Osteocyte (in vitro differentiated cells): ENCODE measurements at regions not wholly inside any gene's neighbourhood (a gene's known extent, or its start where the extent isn't known, plus 50 kb on each side); places are given as distances from the start of the nearest gene placed in this dataset.
"Not testable (repeated sequence)": the region's sequence is repeated elsewhere in the genome, so short reads cannot be mapped to it uniquely, and the experiment has no call there.

Source experiments
- DNase-seq: peaks from one replicate; pipeline ENCODE4 v3.0.0; 2021; ENCODE audit warnings: mixed read lengths; ENCODE audit not compliant: unreplicated experiment; ENCODE audit errors: extremely low spot score
- H3K27ac Mint-ChIP-seq: one replicate; pipeline ENCODE4 v1.8.0; 2021; ENCODE audit warnings: mild to moderate bottlenecking, mixed read lengths; ENCODE audit not compliant: unreplicated experiment
- H3K27me3 Mint-ChIP-seq: one replicate; pipeline ENCODE4 v1.8.0; 2021; ENCODE audit warnings: mixed read lengths; ENCODE audit not compliant: unreplicated experiment
- H3K36me3 Mint-ChIP-seq: one replicate; pipeline ENCODE4 v1.8.0; 2021; ENCODE audit warnings: mixed read lengths; ENCODE audit not compliant: unreplicated experiment
- H3K4me1 Mint-ChIP-seq: one replicate; pipeline ENCODE4 v1.8.0; 2021; ENCODE audit warnings: mixed read lengths; ENCODE audit not compliant: unreplicated experiment
- H3K4me3 Mint-ChIP-seq: one replicate; pipeline ENCODE4 v1.8.0; 2021; ENCODE audit warnings: mild to moderate bottlenecking, moderate library complexity, mixed read lengths; ENCODE audit not compliant: unreplicated experiment
- H3K9me3 Mint-ChIP-seq: one replicate; pipeline ENCODE4 v1.8.0; 2021; ENCODE audit warnings: mixed read lengths; ENCODE audit not compliant: unreplicated experiment

- not testable (repeated sequence) for H3K4me3 Mint-ChIP-seq
These were observed 224.7 kb downstream of the BCL2L11 start for GRCh38 chr2:111345439-111345838.

GRCh38 chr2:111346018-111346930 lies 225.6 kb downstream of the BCL2L11 start:
- peak overlapping the region; percentile 38 for H3K27ac Mint-ChIP-seq
- not testable (repeated sequence) for H3K4me3 Mint-ChIP-seq, H3K27me3 Mint-ChIP-seq, H3K36me3 Mint-ChIP-seq, H3K9me3 Mint-ChIP-seq
- DNase-seq = peak; percentile 86
- H3K4me1 Mint-ChIP-seq = peaks cover 11% of the 10 kb centered on the region

More at GRCh38 chr2:111345439-111345838, 224.7 kb downstream of the BCL2L11 start:
- DNase-seq, H3K27me3 Mint-ChIP-seq, H3K36me3 Mint-ChIP-seq, H3K9me3 Mint-ChIP-seq: not testable (repeated sequence)
- peaks cover 13% of the 10 kb centered on the region for H3K4me1 Mint-ChIP-seq
- H3K27ac Mint-ChIP-seq = peak overlapping the region; percentile 62

GRCh38 chr2:111347695-111348094 lies 227.0 kb downstream of the BCL2L11 start:
- H3K4me3 Mint-ChIP-seq = not testable (repeated sequence)

GRCh38 chr2:111348316-111348715 lies 227.6 kb downstream of the BCL2L11 start:
- DNase-seq, H3K36me3 Mint-ChIP-seq, H3K27ac Mint-ChIP-seq, H3K4me3 Mint-ChIP-seq, H3K9me3 Mint-ChIP-seq, H3K27me3 Mint-ChIP-seq: not testable (repeated sequence)
- peaks cover 11% of the 10 kb centered on the region for H3K4me1 Mint-ChIP-seq

More at GRCh38 chr2:111347695-111348094, 227.0 kb downstream of the BCL2L11 start:
- H3K4me1 Mint-ChIP-seq = peaks cover 11% of the 10 kb centered on the region
- not testable (repeated sequence) for H3K9me3 Mint-ChIP-seq, DNase-seq, H3K36me3 Mint-ChIP-seq, H3K27me3 Mint-ChIP-seq
- H3K27ac Mint-ChIP-seq = peak overlapping the region; percentile 84

- not testable (repeated sequence) for H3K4me3 Mint-ChIP-seq, H3K27me3 Mint-ChIP-seq, H3K36me3 Mint-ChIP-seq, H3K9me3 Mint-ChIP-seq, DNase-seq
- Mint-ChIP-seq H3K27ac (peak overlapping the region; percentile 81), H3K4me1 (peaks cover 13% of the 10 kb centered on the region)
These were observed 234.5 kb downstream of the BCL2L11 start for GRCh38 chr2:111355022-111355817.

GRCh38 chr2:111355823-111356511 lies 235.3 kb downstream of the BCL2L11 start:
- H3K4me1 Mint-ChIP-seq = peaks cover 13% of the 10 kb centered on the region
- DNase-seq, H3K36me3 Mint-ChIP-seq: not testable (repeated sequence)

GRCh38 chr2:111356512-111357031 lies 235.9 kb downstream of the BCL2L11 start:
- H3K27me3 Mint-ChIP-seq, H3K4me3 Mint-ChIP-seq, H3K27ac Mint-ChIP-seq, H3K36me3 Mint-ChIP-seq, H3K9me3 Mint-ChIP-seq: not testable (repeated sequence)
- H3K4me1 Mint-ChIP-seq = peaks cover 13% of the 10 kb centered on the region
- peak; percentile 92 for DNase-seq

More at GRCh38 chr2:111355823-111356511, 235.3 kb downstream of the BCL2L11 start:
- H3K27ac Mint-ChIP-seq = peak overlapping the region; percentile 81
- not testable (repeated sequence) for H3K4me3 Mint-ChIP-seq, H3K27me3 Mint-ChIP-seq, H3K9me3 Mint-ChIP-seq

- H3K4me3 Mint-ChIP-seq = not testable (repeated sequence)
These were observed 245.4 kb downstream of the BCL2L11 start for GRCh38 chr2:111365986-111366640.

GRCh38 chr2:111366641-111367029 lies 245.9 kb downstream of the BCL2L11 start:
- DNase-seq, H3K27ac Mint-ChIP-seq, H3K4me3 Mint-ChIP-seq, H3K27me3 Mint-ChIP-seq, H3K9me3 Mint-ChIP-seq, H3K36me3 Mint-ChIP-seq: not testable (repeated sequence)
- H3K4me1 Mint-ChIP-seq = peaks cover 12% of the 10 kb centered on the region

More at GRCh38 chr2:111365986-111366640, 245.4 kb downstream of the BCL2L11 start:
- not testable (repeated sequence) for H3K9me3 Mint-ChIP-seq, DNase-seq, H3K27me3 Mint-ChIP-seq, H3K36me3 Mint-ChIP-seq
- H3K4me1 Mint-ChIP-seq = peaks cover 12% of the 10 kb centered on the region
- peak overlapping the region; percentile 60 for H3K27ac Mint-ChIP-seq

GRCh38 chr2:111367080-111367479 lies 246.4 kb downstream of the BCL2L11 start:
- not testable (repeated sequence) for H3K27ac Mint-ChIP-seq, H3K9me3 Mint-ChIP-seq, DNase-seq, H3K4me3 Mint-ChIP-seq, H3K36me3 Mint-ChIP-seq, H3K27me3 Mint-ChIP-seq
- peaks cover 12% of the 10 kb centered on the region for H3K4me1 Mint-ChIP-seq

GRCh38 chr2:111367871-111368270 lies 247.2 kb downstream of the BCL2L11 start:
- not testable (repeated sequence) for H3K27me3 Mint-ChIP-seq, DNase-seq, H3K36me3 Mint-ChIP-seq, H3K9me3 Mint-ChIP-seq, H3K4me3 Mint-ChIP-seq
- H3K4me1 Mint-ChIP-seq = peaks cover 12% of the 10 kb centered on the region
- H3K27ac Mint-ChIP-seq = peak overlapping the region; percentile 38
